GM12878 (cell line): ENCODE measurements at regions not wholly inside any gene's neighbourhood (a gene's known extent, or its start where the extent isn't known, plus 50 kb on each side); places are given as distances from the start of the nearest gene placed in this dataset.

Experiments
- BACH1 ChIP-seq: fragments of 450-650 bp; IDR thresholded peaks from 2 replicates; pipeline ENCODE4 v1.6.1; 2017; ENCODE audit warnings: mild to moderate bottlenecking, borderline replicate concordance
- BRCA1 ChIP-seq: IDR thresholded peaks from 2 replicates; pipeline ENCODE4 v1.6.1; 2011; ENCODE audit warnings: low read depth, low read length, improper control_type of control experiment
- CREM ChIP-seq: IDR thresholded peaks from 2 replicates; pipeline ENCODE4 v1.6.1; 2014; ENCODE audit warnings: antibody characterized with exemption, low read depth
- E4F1 ChIP-seq: fragments of 450-650 bp; IDR thresholded peaks from 2 replicates; pipeline ENCODE4 v1.6.1; 2018; ENCODE audit warnings: borderline replicate concordance, mild to moderate bottlenecking; ENCODE audit not compliant: partially characterized antibody
- ELK1 ChIP-seq: IDR thresholded peaks from 2 replicates; pipeline ENCODE4 v1.6.1; 2012; ENCODE audit warnings: low read depth, low read length, improper control_type of control experiment
- ETV6 ChIP-seq, 2 experiments: fragments of 450-650 bp in 1 of 2; IDR thresholded peaks in 1 of 2; conservative IDR thresholded peaks in 1 of 2; 2 replicates each; pipeline ENCODE4 v1.6.1; 2014; ENCODE audit warnings: antibody characterized with exemption in 1 of 2, borderline replicate concordance in 1 of 2, low read depth in 1 of 2, mild to moderate bottlenecking in 1 of 2, moderate library complexity in 1 of 2
- HCFC1 ChIP-seq: fragments of 150-350 bp; IDR thresholded peaks from 2 replicates; pipeline ENCODE4 v1.6.1; 2014; ENCODE audit warnings: low read length
- IKZF1 ChIP-seq: fragments of 450-650 bp; conservative IDR thresholded peaks from 2 replicates; pipeline ENCODE4 v1.6.1; 2017; ENCODE audit warnings: antibody characterized with exemption, mild to moderate bottlenecking
- MXI1 ChIP-seq: fragments of 150-350 bp; IDR thresholded peaks from 2 replicates; pipeline ENCODE4 v1.6.1; 2011; ENCODE audit warnings: low read depth, mild to moderate bottlenecking, inconsistent platforms, low read length, improper control_type of control experiment
- MYC ChIP-seq: IDR thresholded peaks from 2 replicates; pipeline ENCODE4 v1.6.1; 2011; ENCODE audit warnings: mild to moderate bottlenecking, low read length, moderate library complexity, inconsistent platforms; ENCODE audit not compliant: insufficient read depth, insufficient replicate concordance, insufficient read length, severe bottlenecking
- NBN ChIP-seq: fragments of 450-650 bp; IDR thresholded peaks from 2 replicates; pipeline ENCODE4 v1.6.1; 2016
- NFYA ChIP-seq: IDR thresholded peaks from 2 replicates; pipeline ENCODE4 v1.6.1; 2011; ENCODE audit warnings: low read depth, mild to moderate bottlenecking, low read length, improper control_type of control experiment, borderline replicate concordance
- NFYB ChIP-seq: IDR thresholded peaks from 2 replicates; pipeline ENCODE4 v1.6.1; 2011; ENCODE audit warnings: low read depth, mild to moderate bottlenecking, low read length, improper control_type of control experiment, moderate library complexity; ENCODE audit not compliant: insufficient read depth
- NKRF ChIP-seq: fragments of 450-650 bp; conservative IDR thresholded peaks from 2 replicates; pipeline ENCODE4 v1.6.1; 2017; ENCODE audit warnings: mild to moderate bottlenecking, moderate library complexity
- NR2C2 ChIP-seq: IDR thresholded peaks from 2 replicates; pipeline ENCODE4 v1.6.1; 2011; ENCODE audit warnings: borderline replicate concordance, low read depth; ENCODE audit not compliant: control insufficient read depth, insufficient read length
- PKNOX1 ChIP-seq: fragments of 450-650 bp; IDR thresholded peaks from 2 replicates; pipeline ENCODE4 v1.6.1; 2016; ENCODE audit warnings: mild to moderate bottlenecking
- RB1 ChIP-seq: fragments of 450-650 bp; formaldehyde crosslinking; IDR thresholded peaks from 2 replicates; pipeline ENCODE4 v1.6.1; 2017; ENCODE audit warnings: mild to moderate bottlenecking, borderline replicate concordance
- SMAD5 ChIP-seq: IDR thresholded peaks from 2 replicates; pipeline ENCODE4 v1.6.1; 2016; ENCODE audit warnings: antibody characterized with exemption, low read depth
- TAF1 ChIP-seq: IDR thresholded peaks from 2 replicates; pipeline ENCODE4 v1.6.1; 2011; ENCODE audit warnings: mild to moderate bottlenecking, low read depth, low read length, borderline replicate concordance
- TARDBP ChIP-seq: IDR thresholded peaks from 2 replicates; pipeline ENCODE4 v1.6.1; 2016; ENCODE audit warnings: borderline replicate concordance
- USF1 ChIP-seq: IDR thresholded peaks from 2 replicates; pipeline ENCODE4 v1.6.1; 2011; ENCODE audit warnings: borderline replicate concordance, low read depth, mild to moderate bottlenecking, moderate library complexity, mixed read lengths, low read length; ENCODE audit not compliant: insufficient read depth; ENCODE audit errors: extremely low read length
- ZNF24 ChIP-seq: fragments of 450-650 bp; IDR thresholded peaks from 2 replicates; pipeline ENCODE4 v1.6.1; 2017; ENCODE audit warnings: antibody characterized with exemption, mild to moderate bottlenecking
- ZNF622 ChIP-seq: fragments of 450-650 bp; IDR thresholded peaks from 2 replicates; pipeline ENCODE4 v1.6.1; 2017; ENCODE audit warnings: mild to moderate bottlenecking, inconsistent platforms

- TF ChIP-seq NKRF (no peak), NFYA (no peak), TARDBP (no peak), NFYB (no peak), TAF1 (no peak), MYC (no peak), HCFC1 (no peak), CREM (peak; percentile 86), ETV6 (conservative IDR thresholded peaks at IDR 0.05 in 1 of 2, IDR thresholded peaks at IDR 0.05 in 1 of 2; ENCODE audit: borderline replicate concordance in 1 of 2, low read depth in 1 of 2) (peak in 1 of 2 experiments; percentile 79; a peak in 2 of 4 replicates), BACH1 (peak; percentile 74; the same call in 1 of the 2 replicates), ZNF622 (no peak), MXI1 (no peak), NBN (no peak), PKNOX1 (peak; percentile 17; the same call in 1 of the 2 replicates), ZNF24 (no peak), ELK1 (no peak), IKZF1 (peak; percentile 89), NR2C2 (no peak), E4F1 (no peak), USF1 (no peak), SMAD5 (no peak), BRCA1 (no peak), RB1 (no peak)
These were observed 201.2 kb upstream of the SMLR1 start (continued) for GRCh38 chr6:130625825-130626527.
